ENCODE measurements at regions not wholly inside any gene's neighbourhood (a gene's known extent, or its start where the extent isn't known, plus 50 kb on each side); places are given as distances from the start of the nearest gene placed in this dataset.

DNA sequence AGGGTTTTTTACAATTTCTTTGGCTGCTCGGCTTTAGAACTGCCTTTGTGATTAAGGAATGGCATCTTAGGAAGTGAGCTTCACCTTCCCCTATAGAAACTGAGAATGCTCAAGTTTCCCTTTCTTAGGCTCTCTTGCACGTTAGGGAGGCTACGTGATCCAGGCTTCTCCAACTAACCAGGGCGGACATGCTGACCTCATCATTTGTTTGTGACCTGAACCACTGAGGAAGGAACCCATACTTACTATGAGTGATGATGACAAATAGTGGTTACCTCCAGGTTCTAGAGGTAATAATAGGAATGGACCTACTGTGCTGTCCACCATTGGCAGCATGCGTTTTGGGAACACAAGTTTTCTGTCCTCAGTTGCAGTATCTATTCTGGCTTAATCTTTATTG lies 645.8 kb downstream of the C6orf118 start:
- no peak for ATAC-seq
- TF ChIP-seq TSHZ2 (CRISPR knock-in tag; IDR thresholded peaks at IDR 0.05) (no peak), TOX (CRISPR knock-in tag; IDR thresholded peaks at IDR 0.05; ENCODE audit: borderline replicate concordance) (no peak), ZNF70 (CRISPR knock-in tag; IDR thresholded peaks at IDR 0.05) (no peak), TCF4 (CRISPR knock-in tag; IDR thresholded peaks at IDR 0.05; ENCODE audit: borderline replicate concordance) (no peak), RARB (CRISPR knock-in tag; IDR thresholded peaks at IDR 0.05) (no peak), SNAI2 (CRISPR knock-in tag; IDR thresholded peaks at IDR 0.05) (no peak), ZNF565 (CRISPR knock-in tag; conservative IDR thresholded peaks at IDR 0.05; ENCODE audit: low read depth) (no peak), ZFP30 (CRISPR knock-in tag; IDR thresholded peaks at IDR 0.05) (no peak), GLIS3 (CRISPR knock-in tag; IDR thresholded peaks at IDR 0.05) (no peak), ZNF8 (CRISPR knock-in tag; IDR thresholded peaks at IDR 0.05) (no peak), PATZ1 (CRISPR knock-in tag; IDR thresholded peaks at IDR 0.05; ENCODE audit: borderline replicate concordance) (no peak), CSDC2 (CRISPR knock-in tag; IDR thresholded peaks at IDR 0.05) (no peak), ISL1 (CRISPR knock-in tag; IDR thresholded peaks at IDR 0.05) (no peak), CREB5 (CRISPR knock-in tag; IDR thresholded peaks at IDR 0.05; ENCODE audit: low read depth) (no peak), OSR1 (CRISPR knock-in tag; IDR thresholded peaks at IDR 0.05) (no peak), ESRRG (CRISPR knock-in tag; IDR thresholded peaks at IDR 0.05) (no peak), PPARA (CRISPR knock-in tag; IDR thresholded peaks at IDR 0.05; ENCODE audit: borderline replicate concordance) (no peak), ARNTL (CRISPR knock-in tag; IDR thresholded peaks at IDR 0.05; ENCODE audit: borderline replicate concordance, low read depth) (no peak)
- TF ChIP-seq, protein P1, sequence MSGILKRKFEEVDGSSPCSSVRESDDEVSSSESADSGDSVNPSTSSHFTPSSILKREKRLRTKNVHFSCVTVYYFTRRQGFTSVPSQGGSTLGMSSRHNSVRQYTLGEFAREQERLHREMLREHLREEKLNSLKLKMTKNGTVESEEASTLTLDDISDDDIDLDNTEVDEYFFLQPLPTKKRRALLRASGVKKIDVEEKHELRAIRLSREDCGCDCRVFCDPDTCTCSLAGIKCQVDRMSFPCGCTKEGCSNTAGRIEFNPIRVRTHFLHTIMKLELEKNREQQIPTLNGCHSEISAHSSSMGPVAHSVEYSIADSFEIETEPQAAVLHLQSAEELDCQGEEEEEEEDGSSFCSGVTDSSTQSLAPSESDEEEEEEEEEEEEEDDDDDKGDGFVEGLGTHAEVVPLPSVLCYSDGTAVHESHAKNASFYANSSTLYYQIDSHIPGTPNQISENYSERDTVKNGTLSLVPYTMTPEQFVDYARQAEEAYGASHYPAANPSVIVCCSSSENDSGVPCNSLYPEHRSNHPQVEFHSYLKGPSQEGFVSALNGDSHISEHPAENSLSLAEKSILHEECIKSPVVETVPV (CRISPR knock-in tag; IDR thresholded peaks at IDR 0.05): no peak

DNA sequence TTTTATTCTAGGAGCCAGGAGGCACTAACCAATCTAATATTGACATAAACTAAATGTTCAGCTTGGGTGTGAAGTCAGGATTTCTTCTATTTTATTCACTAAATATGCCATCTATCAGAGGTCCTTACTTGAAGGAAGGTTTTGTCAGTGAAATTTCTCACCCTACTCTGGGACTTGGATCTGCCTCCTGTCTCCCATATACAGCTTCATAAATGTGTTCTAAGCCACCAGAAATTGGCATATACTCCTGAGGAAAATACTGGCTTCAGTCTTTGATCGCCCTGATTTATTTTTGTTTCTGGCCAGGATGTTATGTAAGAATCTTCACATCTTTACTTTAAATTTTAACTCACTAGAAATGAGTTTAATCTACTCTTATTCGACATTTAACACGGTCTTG lies 647.7 kb downstream of the C6orf118 start:
- no peak for TF ChIP-seq ARNTL (CRISPR knock-in tag; IDR thresholded peaks at IDR 0.05; ENCODE audit: borderline replicate concordance, low read depth)
- TF ChIP-seq POU6F1 (CRISPR knock-in tag; IDR thresholded peaks at IDR 0.05; ENCODE audit: borderline replicate concordance, low read depth): no peak
- no peak for TF ChIP-seq PPARA (CRISPR knock-in tag; IDR thresholded peaks at IDR 0.05; ENCODE audit: borderline replicate concordance)
- no peak for TF ChIP-seq PATZ1 (CRISPR knock-in tag; IDR thresholded peaks at IDR 0.05; ENCODE audit: borderline replicate concordance)
- no peak for TF ChIP-seq CREB5 (CRISPR knock-in tag; IDR thresholded peaks at IDR 0.05; ENCODE audit: low read depth)
- no peak for TF ChIP-seq ZNF8 (CRISPR knock-in tag; IDR thresholded peaks at IDR 0.05)
- no peak for TF ChIP-seq TCF4 (CRISPR knock-in tag; IDR thresholded peaks at IDR 0.05; ENCODE audit: borderline replicate concordance)
- no peak for TF ChIP-seq ZFP3 (CRISPR knock-in tag; IDR thresholded peaks at IDR 0.05)
- TF ChIP-seq TOX (CRISPR knock-in tag; IDR thresholded peaks at IDR 0.05; ENCODE audit: borderline replicate concordance): no peak
- TF ChIP-seq CSDC2 (CRISPR knock-in tag; IDR thresholded peaks at IDR 0.05): no peak
- no peak for TF ChIP-seq ZNF70 (CRISPR knock-in tag; IDR thresholded peaks at IDR 0.05)
- TF ChIP-seq ESRRG (CRISPR knock-in tag; IDR thresholded peaks at IDR 0.05): no peak
- no peak for TF ChIP-seq TSHZ2 (CRISPR knock-in tag; IDR thresholded peaks at IDR 0.05)
- no peak for TF ChIP-seq SNAI2 (CRISPR knock-in tag; IDR thresholded peaks at IDR 0.05)
- no peak for TF ChIP-seq OSR1 (CRISPR knock-in tag; IDR thresholded peaks at IDR 0.05)
- no peak for TF ChIP-seq ZFP30 (CRISPR knock-in tag; IDR thresholded peaks at IDR 0.05)
- no peak for TF ChIP-seq RARB (CRISPR knock-in tag; IDR thresholded peaks at IDR 0.05)
- no peak for TF ChIP-seq ISL1 (CRISPR knock-in tag; IDR thresholded peaks at IDR 0.05)
- ATAC-seq: no peak

All from SK-N-SH treated with all-trans-retinoic acid at 6 μM for 48 hours (cell line).